T-helper 2 cell treated with Interferon-gamma antibody and Interleukin-4, amounts not matched to agents 5 μg/mL and 100 μg/mL, for 36 hours (primary cell): ENCODE measurements at regions not wholly inside any gene's neighbourhood (a gene's known extent, or its start where the extent isn't known, plus 50 kb on each side); places are given as distances from the start of the nearest gene placed in this dataset.

ENCODE experiments used
- DNase-seq: peaks from one replicate; pipeline ENCODE4 v3.0.0; 2021; ENCODE audit warnings: low spot score
- H3K27ac Mint-ChIP-seq: one replicate; pipeline ENCODE4 v1.8.0; 2021; ENCODE audit warnings: mild to moderate bottlenecking, mixed read lengths
- H3K27me3 Mint-ChIP-seq: one replicate; pipeline ENCODE4 v1.8.0; 2021; ENCODE audit warnings: low read depth, mixed read lengths
- H3K36me3 Mint-ChIP-seq: one replicate; pipeline ENCODE4 v1.8.0; 2021; ENCODE audit warnings: low read depth, mixed read lengths
- H3K4me1 Mint-ChIP-seq: one replicate; pipeline ENCODE4 v1.8.0; 2021; ENCODE audit warnings: low read depth, mixed read lengths
- H3K4me3 Mint-ChIP-seq: one replicate; pipeline ENCODE4 v1.8.0; 2022; ENCODE audit warnings: mild to moderate bottlenecking, moderate library complexity, mixed read lengths
- H3K9me3 Mint-ChIP-seq: one replicate; pipeline ENCODE4 v1.8.0; 2021; ENCODE audit warnings: mixed read lengths

- DNase-seq, result no peak
- Mint-ChIP-seq H3K4me3 (no peak overlapping the region), H3K36me3 (no peaks in the 10 kb centered on the region), H3K27me3 (no peaks in the 10 kb centered on the region), H3K27ac (no peak overlapping the region), H3K4me1 (peaks cover 3% of the 10 kb centered on the region), H3K9me3 (no peaks in the 10 kb centered on the region)
Measured at GRCh38 chr22:27404441-27404840, 397.1 kb downstream of the MN1 start.

- H3K9me3 Mint-ChIP-seq, result no peaks in the 10 kb centered on the region
- H3K4me3 Mint-ChIP-seq, result no peak overlapping the region
- DNase-seq, result no peak
- H3K27me3 Mint-ChIP-seq, result no peaks in the 10 kb centered on the region
- H3K4me1 Mint-ChIP-seq, result peaks cover 3% of the 10 kb centered on the region
- H3K36me3 Mint-ChIP-seq, result no peaks in the 10 kb centered on the region
- H3K27ac Mint-ChIP-seq, result no peak overlapping the region
Measured at GRCh38 chr22:27405672-27406388, 395.7 kb downstream of the MN1 start.

GRCh38 chr22:27406389-27406861 lies 395.1 kb downstream of the MN1 start:
- no peak overlapping the region for H3K4me3 Mint-ChIP-seq
- H3K9me3 Mint-ChIP-seq, result no peaks in the 10 kb centered on the region
- no peak overlapping the region for H3K27ac Mint-ChIP-seq
- no peaks in the 10 kb centered on the region for H3K36me3 Mint-ChIP-seq
- DNase-seq, result no peak
- peaks cover 3% of the 10 kb centered on the region for H3K4me1 Mint-ChIP-seq
- no peaks in the 10 kb centered on the region for H3K27me3 Mint-ChIP-seq

GRCh38 chr22:27407369-27407985 lies 394.1 kb downstream of the MN1 start:
- no peak overlapping the region for H3K27ac Mint-ChIP-seq
- no peaks in the 10 kb centered on the region for H3K36me3 Mint-ChIP-seq
- no peak overlapping the region for H3K4me3 Mint-ChIP-seq
- H3K27me3 Mint-ChIP-seq, result no peaks in the 10 kb centered on the region
- no peak for DNase-seq
- H3K4me1 Mint-ChIP-seq, result peaks cover 3% of the 10 kb centered on the region
- no peaks in the 10 kb centered on the region for H3K9me3 Mint-ChIP-seq

- no peak for DNase-seq
- Mint-ChIP-seq H3K27ac (no peak overlapping the region), H3K27me3 (no peaks in the 10 kb centered on the region), H3K4me1 (peaks cover 3% of the 10 kb centered on the region), H3K4me3 (no peak overlapping the region), H3K9me3 (no peaks in the 10 kb centered on the region), H3K36me3 (no peaks in the 10 kb centered on the region)
Measured at GRCh38 chr22:27408068-27408467, 393.5 kb downstream of the MN1 start.

GRCh38 chr22:27409299-27409698 lies 392.3 kb downstream of the MN1 start:
- no peak overlapping the region for H3K4me3 Mint-ChIP-seq
- no peak for DNase-seq
- no peaks in the 10 kb centered on the region for H3K27me3 Mint-ChIP-seq
- no peaks in the 10 kb centered on the region for H3K36me3 Mint-ChIP-seq
- no peak overlapping the region for H3K27ac Mint-ChIP-seq
- H3K4me1 Mint-ChIP-seq, result peaks cover 3% of the 10 kb centered on the region
- no peaks in the 10 kb centered on the region for H3K9me3 Mint-ChIP-seq

GRCh38 chr22:27412866-27413445 lies 388.6 kb downstream of the MN1 start:
- H3K27me3 Mint-ChIP-seq, result no peaks in the 10 kb centered on the region
- DNase-seq, result no peak
- H3K27ac Mint-ChIP-seq, result no peak overlapping the region
- no peak overlapping the region for H3K4me3 Mint-ChIP-seq
- no peaks in the 10 kb centered on the region for H3K36me3 Mint-ChIP-seq
- peaks cover 4% of the 10 kb centered on the region for H3K4me1 Mint-ChIP-seq
- no peaks in the 10 kb centered on the region for H3K9me3 Mint-ChIP-seq

GRCh38 chr22:27413702-27414101 lies 387.9 kb downstream of the MN1 start:
- Mint-ChIP-seq H3K4me3 (no peak overlapping the region), H3K27me3 (no peaks in the 10 kb centered on the region), H3K4me1 (peaks cover 1% of the 10 kb centered on the region), H3K27ac (no peak overlapping the region), H3K36me3 (no peaks in the 10 kb centered on the region), H3K9me3 (no peaks in the 10 kb centered on the region)
- no peak for DNase-seq

- Mint-ChIP-seq H3K36me3 (no peaks in the 10 kb centered on the region), H3K9me3 (no peaks in the 10 kb centered on the region), H3K27ac (no peak overlapping the region), H3K4me3 (no peak overlapping the region), H3K27me3 (peaks cover 9% of the 10 kb centered on the region), H3K4me1 (peaks cover 1% of the 10 kb centered on the region)
- no peak for DNase-seq
Measured at GRCh38 chr22:27416511-27417420, 384.8 kb downstream of the MN1 start.

GRCh38 chr22:27417421-27417814 lies 384.1 kb downstream of the MN1 start:
- Mint-ChIP-seq H3K27me3 (peaks cover 9% of the 10 kb centered on the region), H3K4me3 (no peak overlapping the region), H3K27ac (no peak overlapping the region), H3K36me3 (no peaks in the 10 kb centered on the region), H3K4me1 (peaks cover 1% of the 10 kb centered on the region), H3K9me3 (no peaks in the 10 kb centered on the region)
- no peak for DNase-seq

GRCh38 chr22:27418261-27418660 lies 383.3 kb downstream of the MN1 start:
- peaks cover 9% of the 10 kb centered on the region for H3K27me3 Mint-ChIP-seq
- H3K4me3 Mint-ChIP-seq, result no peak overlapping the region
- peaks cover 1% of the 10 kb centered on the region for H3K4me1 Mint-ChIP-seq
- no peak for DNase-seq
- H3K36me3 Mint-ChIP-seq, result no peaks in the 10 kb centered on the region
- H3K27ac Mint-ChIP-seq, result no peak overlapping the region
- no peaks in the 10 kb centered on the region for H3K9me3 Mint-ChIP-seq

GRCh38 chr22:27419473-27419872 lies 382.1 kb downstream of the MN1 start:
- no peak for DNase-seq
- no peak overlapping the region for H3K27ac Mint-ChIP-seq
- no peak overlapping the region for H3K4me3 Mint-ChIP-seq
- H3K4me1 Mint-ChIP-seq, result peaks cover 1% of the 10 kb centered on the region
- no peaks in the 10 kb centered on the region for H3K9me3 Mint-ChIP-seq
- H3K36me3 Mint-ChIP-seq, result no peaks in the 10 kb centered on the region
- peaks cover 9% of the 10 kb centered on the region for H3K27me3 Mint-ChIP-seq

- H3K9me3 Mint-ChIP-seq, result no peaks in the 10 kb centered on the region
- peaks cover 1% of the 10 kb centered on the region for H3K4me1 Mint-ChIP-seq
- no peak overlapping the region for H3K27ac Mint-ChIP-seq
- no peak for DNase-seq
- no peak overlapping the region for H3K4me3 Mint-ChIP-seq
- H3K27me3 Mint-ChIP-seq, result peaks cover 9% of the 10 kb centered on the region
- H3K36me3 Mint-ChIP-seq, result no peaks in the 10 kb centered on the region
Measured at GRCh38 chr22:27420195-27420816, 381.2 kb downstream of the MN1 start.
